ENCODE measurements at regions not wholly inside any gene's neighbourhood (a gene's known extent, or its start where the extent isn't known, plus 50 kb on each side); places are given as distances from the start of the nearest gene placed in this dataset.

GRCh38 chr12:124109760-124110159 lies 136.7 kb downstream of the ZNF664 start:
- Histone ChIP-seq H2AK5ac (ENCODE audit: insufficient read length, low read length) (no peak overlapping the region), H3K4me1 (ENCODE audit: insufficient read depth, low read length) (peaks cover 9% of the 10 kb centered on the region; the same call in 1 of the 2 replicates), H3K4ac (ENCODE audit: low read depth, low read length) (no peak overlapping the region), H3K79me2 (ENCODE audit: insufficient read depth, low read length) (no peaks in the 10 kb centered on the region), H4K20me1 (ENCODE audit: control insufficient read depth, insufficient read depth, insufficient read length) (no peaks in the 10 kb centered on the region), H3K27me3 (ENCODE audit: insufficient read depth, low read length) (no peaks in the 10 kb centered on the region), H4K5ac (ENCODE audit: insufficient read length, low read depth, low read length) (no peak overlapping the region), H3K79me1 (ENCODE audit: insufficient read depth, low read depth, low read length, poor library complexity, severe bottlenecking) (no peaks in the 10 kb centered on the region), H2BK15ac (ENCODE audit: low read depth, low read length) (no peak overlapping the region), H4K91ac (ENCODE audit: insufficient read length, low read depth, low read length) (no peak overlapping the region), H3K18ac (ENCODE audit: insufficient read length, low read depth, low read length) (no peak overlapping the region), H3K9ac (ENCODE audit: extremely low read depth, insufficient read length, low read length) (no peak overlapping the region), H2BK5ac (ENCODE audit: insufficient read length, low read length) (no peak overlapping the region), H3K56ac (ENCODE audit: insufficient read length, low read depth, low read length) (no peak overlapping the region), H2BK120ac (ENCODE audit: low read depth, low read length, poor library complexity, severe bottlenecking) (no peak overlapping the region), H3K9me3 (ENCODE audit: control insufficient read depth, low read depth, low read length) (peaks cover 5% of the 10 kb centered on the region), H4K8ac (replicated peaks; ENCODE audit: insufficient read length, low read depth, low read length) (no peak overlapping the region), H2AFZ (ENCODE audit: low read length) (peak overlapping the region; percentile 99), H3T11ph (ENCODE audit: low read length) (no peak overlapping the region), H3K23ac (ENCODE audit: insufficient read length, low read depth, low read length) (no peak overlapping the region), H2BK12ac (ENCODE audit: insufficient read length, low read depth, low read length) (no peak overlapping the region), H2BK20ac (ENCODE audit: low read depth, low read length, poor library complexity, severe bottlenecking) (no peak overlapping the region), H3K14ac (ENCODE audit: insufficient read depth, low read length) (no peak overlapping the region), H3K23me2 (ENCODE audit: insufficient read length, low read depth, low read length, poor library complexity, severe bottlenecking) (no peaks in the 10 kb centered on the region), H3K4me2 (ENCODE audit: insufficient read depth, insufficient read length, low read length) (no peak overlapping the region), H3K27ac (ENCODE audit: insufficient read length, low read depth, low read length) (peak overlapping the region; percentile 72)
- no peaks in the 10 kb centered on the region for H3K27me3 Mint-ChIP-seq (ENCODE audit: low read depth)
- H3K9me3 Mint-ChIP-seq: peaks cover 18 to 19% of the 10 kb centered on the region in 2 experiments
- peak overlapping the region in 1 of 3 experiments; percentile 59; a peak in 2 of 7 replicates for H3K27ac Mint-ChIP-seq
- H3K4me3 Mint-ChIP-seq: no peak overlapping the region
- peaks cover 18 to 19% of the 10 kb centered on the region in 2 experiments for H3K4me1 Mint-ChIP-seq
- no CpG with 5 or more reads among the region's 3 CpGs for WGBS (ENCODE audit: extremely low coverage, insufficient read length, low lambda C conversion rate)
- DNase-seq: peak; percentile 81
- TF ChIP-seq CTCF (conservative IDR thresholded peaks at IDR 0.05): no peak
- H3K36me3 Mint-ChIP-seq (ENCODE audit: insufficient read depth in 1 of 3, low read depth in 3 of 3): peaks cover 8 to 22% (median 14%) of the 10 kb centered on the region in 3 experiments

All from H9 (cell line).